SK-N-SH (cell line): ENCODE measurements at regions not wholly inside any gene's neighbourhood (a gene's known extent, or its start where the extent isn't known, plus 50 kb on each side); places are given as distances from the start of the nearest gene placed in this dataset.
"Not testable (repeated sequence)": the region's sequence is repeated elsewhere in the genome, so short reads cannot be mapped to it uniquely, and the experiment has no call there.

ENCODE experiments used
- CTCF ChIA-PET: fragments of 300-600, 350-600 bp; formaldehyde crosslinking; extraction: SDS; loops from one replicate; lab custom pipeline; 2021; lab: Yijun Ruan, JAX
- POLR2A ChIA-PET: fragments of 350-600 bp; sonication (Branson Sonifier 250); formaldehyde crosslinking; extraction: SDS; loops from one replicate; lab custom pipeline; 2020; ENCODE audit warnings: antibody characterized with exemption, inconsistent platforms; lab: Yijun Ruan, JAX
- DNase-seq: peaks from one replicate; pipeline ENCODE4 v3.0.0; 2012
- H2AFZ ChIP-seq: fragments of 200-600 bp; sonication (generic); 2 replicates; pipeline ENCODE4 v1.8.1; 2016; ENCODE audit warnings: antibody characterized with exemption, mild to moderate bottlenecking, low read depth
- H3F3A ChIP-seq: fragments of 200-600 bp; sonication (generic); replicated peaks from 2 replicates; pipeline ENCODE3; 2016; ENCODE audit warnings: antibody characterized with exemption, mild to moderate bottlenecking; ENCODE audit not compliant: insufficient read depth
- H3K27ac ChIP-seq, 2 experiments: fragments of 200-500 bp in 1 of 2; fragments of 200-600 bp in 1 of 2; sonication (Bioruptor generic) in 1 of 2; sonication (generic), shearing (Covaris generic) in 1 of 2; 2 replicates each; pipeline versions ENCODE4 v1.5.1 to v1.6.1; 2014 to 2016; ENCODE audit warnings: low read depth in 2 of 2, inconsistent platforms in 1 of 2, low read length in 1 of 2, mild to moderate bottlenecking in 1 of 2, mixed read lengths in 1 of 2
- H3K27me3 ChIP-seq: fragments of 200-600 bp; sonication (generic), shearing (Covaris generic); 2 replicates; pipeline ENCODE4 v1.6.1; 2016; ENCODE audit warnings: mixed run types; ENCODE audit not compliant: insufficient read depth
- H3K36me3 ChIP-seq, 2 experiments: fragments of 200-500 bp in 1 of 2; fragments of 200-600 bp in 1 of 2; sonication (Bioruptor generic) in 1 of 2; sonication (generic) in 1 of 2; replicated peaks in 1 of 2; 2 replicates each; pipeline versions ENCODE3 to v1.5.1; 2014 to 2016; ENCODE audit warnings: low read length in 1 of 2, mild to moderate bottlenecking in 1 of 2; ENCODE audit not compliant: insufficient read depth in 2 of 2, control insufficient read depth in 1 of 2
- H3K4me1 ChIP-seq, 2 experiments: fragments of 200-500 bp in 1 of 2; fragments of 200-600 bp in 1 of 2; sonication (Bioruptor generic) in 1 of 2; sonication (generic), shearing (Covaris generic) in 1 of 2; 2 replicates each; pipeline versions ENCODE4 v1.5.1 to v1.6.1; 2014 to 2016; ENCODE audit warnings: low read depth in 1 of 2, low read length in 1 of 2, mixed run types in 1 of 2; ENCODE audit not compliant: insufficient read depth in 2 of 2, control insufficient read depth in 1 of 2
- H3K4me2 ChIP-seq: fragments of 200-600 bp; sonication (generic), shearing (Covaris generic); 2 replicates; pipeline ENCODE4 v1.6.1; 2017; ENCODE audit warnings: mixed run types
- H3K4me3 ChIP-seq, 2 experiments: fragments of 200-500 bp in 1 of 2; fragments of 200-600 bp in 1 of 2; sonication (Bioruptor generic) in 1 of 2; sonication (generic), shearing (Covaris generic) in 1 of 2; 2 replicates each; pipeline versions ENCODE4 v1.5.1 to v1.8.1; 2014 to 2016; ENCODE audit warnings: low read depth in 2 of 2, inconsistent platforms in 1 of 2, low read length in 1 of 2, mild to moderate bottlenecking in 1 of 2, mixed read lengths in 1 of 2, moderate library complexity in 1 of 2
- H3K79me2 ChIP-seq: fragments of 200-600 bp; sonication (generic); 2 replicates; pipeline ENCODE4 v1.8.1; 2017; ENCODE audit warnings: mild to moderate bottlenecking; ENCODE audit not compliant: insufficient read depth
- H3K9ac ChIP-seq: fragments of 200-600 bp; sonication (generic); 2 replicates; pipeline ENCODE4 v1.6.1; 2017; ENCODE audit warnings: mixed run types
- H3K9me2 ChIP-seq: fragments of 200-600 bp; sonication (generic); 2 replicates; pipeline ENCODE4 v1.6.1; 2017; ENCODE audit warnings: mixed run types
- H3K9me3 ChIP-seq: fragments of 200-600 bp; sonication (generic); 2 replicates; pipeline ENCODE4 v1.6.1; 2017; ENCODE audit warnings: mixed run types, mild to moderate bottlenecking, moderate library complexity
- H4K20me1 ChIP-seq: fragments of 200-600 bp; sonication (generic); 2 replicates; pipeline ENCODE4 v1.6.1; 2017; ENCODE audit warnings: mild to moderate bottlenecking, mixed run types; ENCODE audit not compliant: insufficient read depth
- CHD2 ChIP-seq: fragments of 150-350 bp; IDR thresholded peaks from 2 replicates; pipeline ENCODE4 v1.6.1; 2018; ENCODE audit warnings: low read length; ENCODE audit not compliant: partially characterized antibody
- ELF1 ChIP-seq: IDR thresholded peaks from 2 replicates; pipeline ENCODE4 v1.4.0; 2012
- EP300 ChIP-seq, 2 experiments: IDR thresholded peaks; 2 replicates each; pipeline versions ENCODE4 v1.4.0 to v1.6.1; 2012; ENCODE audit warnings: borderline replicate concordance in 1 of 2, low read depth in 1 of 2, low read length in 1 of 2
- EZH2phosphoT487 ChIP-seq: fragments of 200-600 bp; sonication (generic); IDR thresholded peaks from 2 replicates; pipeline ENCODE4 v1.6.1; 2017; ENCODE audit warnings: low read depth, mixed run types, mild to moderate bottlenecking, antibody characterized with exemption, moderate library complexity, borderline replicate concordance
- FOSL2 ChIP-seq: IDR thresholded peaks from 2 replicates; pipeline ENCODE4 v1.4.0; 2012; ENCODE audit warnings: low read depth, mild to moderate bottlenecking, moderate library complexity, borderline replicate concordance
- JUND ChIP-seq: IDR thresholded peaks from 2 replicates; pipeline ENCODE4 v1.4.0; 2012
- MXI1 ChIP-seq: IDR thresholded peaks from 2 replicates; pipeline ENCODE4 v1.6.1; 2012; ENCODE audit warnings: mild to moderate bottlenecking, low read depth, low read length, improper control_type of control experiment
- NFIC ChIP-seq: IDR thresholded peaks from 2 replicates; pipeline ENCODE4 v1.4.0; 2012; ENCODE audit warnings: borderline replicate concordance
- RFX5 ChIP-seq: IDR thresholded peaks from 2 replicates; pipeline ENCODE4 v1.6.1; 2012; ENCODE audit warnings: mild to moderate bottlenecking, improper control_type of control experiment, low read length
- TAF1 ChIP-seq: IDR thresholded peaks from 2 replicates; pipeline ENCODE4 v1.6.1; 2012; ENCODE audit warnings: low read depth, mild to moderate bottlenecking, low read length, moderate library complexity, borderline replicate concordance
- TCF12 ChIP-seq: IDR thresholded peaks from 2 replicates; pipeline ENCODE4 v1.4.0; 2012
- TEAD4 ChIP-seq: IDR thresholded peaks from 2 replicates; pipeline ENCODE4 v1.4.0; 2012; ENCODE audit warnings: mild to moderate bottlenecking, borderline replicate concordance; ENCODE audit not compliant: insufficient read depth
- YY1 ChIP-seq: IDR thresholded peaks from 2 replicates; pipeline ENCODE4 v1.4.0; 2012; ENCODE audit warnings: low read depth, mild to moderate bottlenecking
- WGBS: methylation state at CpG from one replicate; pipeline ENCODE4 v1.1.6; 2017; ENCODE audit warnings: low lambda C conversion rate; 5-methylcytosine and 5-hydroxymethylcytosine counted together
- TF ChIP-seq, protein P1 (sequence below): IDR thresholded peaks from 2 replicates; pipeline ENCODE4 v1.4.0; 2012; ENCODE audit warnings: low read depth, borderline replicate concordance
- TF ChIP-seq, protein P2 (sequence below): fragments of 150-350 bp; IDR thresholded peaks from 2 replicates; pipeline ENCODE4 v1.6.1; 2017; ENCODE audit warnings: antibody characterized with exemption, low read length, low read depth, borderline replicate concordance
- TF ChIP-seq, protein P3 (sequence below): IDR thresholded peaks from 2 replicates; pipeline ENCODE4 v1.4.0; 2012; ENCODE audit warnings: low read depth
- TF ChIP-seq, protein P4 (sequence below): IDR thresholded peaks from 2 replicates; pipeline ENCODE4 v1.4.0; 2012; ENCODE audit warnings: low read depth, borderline replicate concordance

DNA sequence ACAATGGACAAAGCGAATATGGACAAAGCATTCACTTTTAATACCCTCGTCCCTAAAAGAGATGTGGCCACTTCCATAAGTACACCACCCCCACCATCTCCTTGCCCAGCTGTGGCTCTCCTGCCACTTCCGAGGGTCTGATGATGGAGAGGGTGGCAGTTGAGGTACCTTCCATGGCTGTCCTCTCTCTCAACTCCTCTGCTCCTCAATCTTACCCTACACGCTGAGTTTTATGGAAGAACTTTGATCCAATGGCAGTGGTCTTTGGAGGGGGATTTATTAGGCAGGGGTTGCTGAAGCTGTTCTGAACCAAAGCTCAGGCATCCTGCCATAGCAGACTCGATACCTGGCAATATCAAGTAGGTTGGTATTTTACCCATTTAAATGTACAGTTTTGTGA, 413.0 kb downstream of the TSHZ3 start:
- DNase-seq: no peak
- no peak overlapping the region for H2AFZ ChIP-seq
- no peaks in the 10 kb centered on the region; a peak in 1 of 4 replicates for H3K4me1 ChIP-seq
- no peak for TF ChIP-seq EZH2phosphoT487
- TF ChIP-seq, protein P1, sequence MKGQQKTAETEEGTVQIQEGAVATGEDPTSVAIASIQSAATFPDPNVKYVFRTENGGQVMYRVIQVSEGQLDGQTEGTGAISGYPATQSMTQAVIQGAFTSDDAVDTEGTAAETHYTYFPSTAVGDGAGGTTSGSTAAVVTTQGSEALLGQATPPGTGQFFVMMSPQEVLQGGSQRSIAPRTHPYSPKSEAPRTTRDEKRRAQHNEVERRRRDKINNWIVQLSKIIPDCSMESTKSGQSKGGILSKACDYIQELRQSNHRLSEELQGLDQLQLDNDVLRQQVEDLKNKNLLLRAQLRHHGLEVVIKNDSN: no peak
- TF ChIP-seq FOSL2: no peak
- TF ChIP-seq ELF1: no peak
- TF ChIP-seq, protein P2, sequence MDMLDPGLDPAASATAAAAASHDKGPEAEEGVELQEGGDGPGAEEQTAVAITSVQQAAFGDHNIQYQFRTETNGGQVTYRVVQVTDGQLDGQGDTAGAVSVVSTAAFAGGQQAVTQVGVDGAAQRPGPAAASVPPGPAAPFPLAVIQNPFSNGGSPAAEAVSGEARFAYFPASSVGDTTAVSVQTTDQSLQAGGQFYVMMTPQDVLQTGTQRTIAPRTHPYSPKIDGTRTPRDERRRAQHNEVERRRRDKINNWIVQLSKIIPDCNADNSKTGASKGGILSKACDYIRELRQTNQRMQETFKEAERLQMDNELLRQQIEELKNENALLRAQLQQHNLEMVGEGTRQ: no peak
- TF ChIP-seq, protein P3, sequence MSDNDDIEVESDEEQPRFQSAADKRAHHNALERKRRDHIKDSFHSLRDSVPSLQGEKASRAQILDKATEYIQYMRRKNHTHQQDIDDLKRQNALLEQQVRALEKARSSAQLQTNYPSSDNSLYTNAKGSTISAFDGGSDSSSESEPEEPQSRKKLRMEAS: no peak
- no peak for TF ChIP-seq EP300 (IDR thresholded peaks at IDR 0.05; ENCODE audit: borderline replicate concordance in 1 of 2, low read depth in 1 of 2, low read length in 1 of 2)
- H3K4me2 ChIP-seq: no peak overlapping the region
- H3K9me2 ChIP-seq: no peaks in the 10 kb centered on the region
- H3F3A ChIP-seq: no peaks in the 10 kb centered on the region
- no peaks in the 10 kb centered on the region for H4K20me1 ChIP-seq
- H3K9me3 ChIP-seq: no peaks in the 10 kb centered on the region
- WGBS: 18% methylated on average over 5 of the region's 5 CpGs
- no peak overlapping the region for H3K9ac ChIP-seq
- H3K4me3 ChIP-seq: no peak overlapping the region
- POLR2A ChIA-PET: no interaction called here
- no peaks in the 10 kb centered on the region for H3K27me3 ChIP-seq
- CTCF ChIA-PET: interaction anchor here (1.0 kb wide), 1 partner anchor 1292 kb away, joined by 4 read pairs; no protein-coding TSS in a partner anchor
- H3K36me3 ChIP-seq: no peaks in the 10 kb centered on the region
- H3K27ac ChIP-seq: no peak overlapping the region
- no peaks in the 10 kb centered on the region for H3K79me2 ChIP-seq

DNA sequence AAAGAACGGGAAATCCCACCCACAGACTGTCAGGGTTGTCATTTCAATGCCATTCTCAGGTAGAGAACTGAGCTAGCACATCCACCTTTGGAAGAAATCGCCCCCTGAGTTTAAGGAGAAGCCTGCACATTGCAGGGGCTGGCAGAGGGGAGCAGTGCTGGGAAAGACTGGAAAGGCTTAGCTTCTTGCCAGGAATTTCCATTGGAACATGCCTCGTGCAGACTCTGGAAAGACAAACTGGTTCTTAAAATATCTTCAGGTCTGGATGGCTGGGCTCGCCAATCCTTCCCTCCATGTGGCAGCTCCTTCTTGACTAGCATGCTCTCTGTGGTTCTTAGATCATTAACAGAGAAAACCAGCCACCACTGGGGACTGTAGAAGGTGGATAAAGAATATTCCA, 414.1 kb downstream of the TSHZ3 start:
- POLR2A ChIA-PET: no interaction called here
- Histone ChIP-seq H3K27me3 (no peaks in the 10 kb centered on the region), H3K9me3 (no peaks in the 10 kb centered on the region), H3K27ac (no peak overlapping the region), H3K4me1 (no peaks in the 10 kb centered on the region; a peak in 1 of 4 replicates), H3K9me2 (no peaks in the 10 kb centered on the region)
- DNase-seq: no peak
- TF ChIP-seq TAF1 (no peak), RFX5 (no peak), ELF1 (no peak), EP300 (IDR thresholded peaks at IDR 0.05; ENCODE audit: borderline replicate concordance in 1 of 2, low read depth in 1 of 2, low read length in 1 of 2) (no peak), JUND (no peak), EZH2phosphoT487 (no peak), NFIC (no peak), MXI1 (no peak), TEAD4 (no peak), TCF12 (no peak), YY1 (no peak), CHD2 (no peak)
- TF ChIP-seq, protein P1: no peak
- TF ChIP-seq, protein P4, sequence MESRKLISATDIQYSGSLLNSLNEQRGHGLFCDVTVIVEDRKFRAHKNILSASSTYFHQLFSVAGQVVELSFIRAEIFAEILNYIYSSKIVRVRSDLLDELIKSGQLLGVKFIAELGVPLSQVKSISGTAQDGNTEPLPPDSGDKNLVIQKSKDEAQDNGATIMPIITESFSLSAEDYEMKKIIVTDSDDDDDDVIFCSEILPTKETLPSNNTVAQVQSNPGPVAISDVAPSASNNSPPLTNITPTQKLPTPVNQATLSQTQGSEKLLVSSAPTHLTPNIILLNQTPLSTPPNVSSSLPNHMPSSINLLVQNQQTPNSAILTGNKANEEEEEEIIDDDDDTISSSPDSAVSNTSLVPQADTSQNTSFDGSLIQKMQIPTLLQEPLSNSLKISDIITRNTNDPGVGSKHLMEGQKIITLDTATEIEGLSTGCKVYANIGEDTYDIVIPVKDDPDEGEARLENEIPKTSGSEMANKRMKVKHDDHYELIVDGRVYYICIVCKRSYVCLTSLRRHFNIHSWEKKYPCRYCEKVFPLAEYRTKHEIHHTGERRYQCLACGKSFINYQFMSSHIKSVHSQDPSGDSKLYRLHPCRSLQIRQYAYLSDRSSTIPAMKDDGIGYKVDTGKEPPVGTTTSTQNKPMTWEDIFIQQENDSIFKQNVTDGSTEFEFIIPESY: no peak
- TF ChIP-seq, protein P2: no peak
- TF ChIP-seq, all 33 proteins: peak for 0
- H2AFZ ChIP-seq: no peak overlapping the region
- H3K4me2 ChIP-seq: no peak overlapping the region
- H3K36me3 ChIP-seq: no peaks in the 10 kb centered on the region
- 5% methylated on average over 4 of the region's 4 CpGs for WGBS
- CTCF ChIA-PET: no interaction called here
- no peaks in the 10 kb centered on the region for H3K79me2 ChIP-seq
- no peak overlapping the region for H3K9ac ChIP-seq
- no peak overlapping the region for H3K4me3 ChIP-seq
- no peaks in the 10 kb centered on the region for H4K20me1 ChIP-seq
- no peaks in the 10 kb centered on the region for H3F3A ChIP-seq

- H3K4me1 ChIP-seq, H3K4me2 ChIP-seq, H3K79me2 ChIP-seq, H3K4me3 ChIP-seq, H2AFZ ChIP-seq, H4K20me1 ChIP-seq, H3K9ac ChIP-seq, H3K36me3 ChIP-seq, H3K9me3 ChIP-seq, POLR2A ChIA-PET, H3K9me2 ChIP-seq, H3F3A ChIP-seq, H3K27ac ChIP-seq, H3K27me3 ChIP-seq, DNase-seq: not testable (repeated sequence)
- CTCF ChIA-PET: interaction anchor here (0.6 kb wide), 1 partner anchor 15 kb away, joined by 4 read pairs; no protein-coding TSS in a partner anchor
- WGBS: 33% methylated on average over 3 of the region's 3 CpGs
Measured at GRCh38 chr19:30933454-30933853, 415.8 kb downstream of the TSHZ3 start.
